ENCODE measurements at regions not wholly inside any gene's neighbourhood (a gene's known extent, or its start where the extent isn't known, plus 50 kb on each side); places are given as distances from the start of the nearest gene placed in this dataset.

GRCh38 chr3:159660901-159661300, 327.7 kb upstream of the IL12A start:
- TF ChIP-seq CTCF (IDR thresholded peaks at IDR 0.05; ENCODE audit: insufficient read depth, low read length, poor library complexity, severe bottlenecking) = no peak
- TF ChIP-seq EZH2phosphoT487 (conservative IDR thresholded peaks at IDR 0.05; ENCODE audit: low read length) = no peak

All from SU-DHL-6 (cell line).